ENCODE measurements at regions not wholly inside any gene's neighbourhood (a gene's known extent, or its start where the extent isn't known, plus 50 kb on each side); places are given as distances from the start of the nearest gene placed in this dataset.

DNA sequence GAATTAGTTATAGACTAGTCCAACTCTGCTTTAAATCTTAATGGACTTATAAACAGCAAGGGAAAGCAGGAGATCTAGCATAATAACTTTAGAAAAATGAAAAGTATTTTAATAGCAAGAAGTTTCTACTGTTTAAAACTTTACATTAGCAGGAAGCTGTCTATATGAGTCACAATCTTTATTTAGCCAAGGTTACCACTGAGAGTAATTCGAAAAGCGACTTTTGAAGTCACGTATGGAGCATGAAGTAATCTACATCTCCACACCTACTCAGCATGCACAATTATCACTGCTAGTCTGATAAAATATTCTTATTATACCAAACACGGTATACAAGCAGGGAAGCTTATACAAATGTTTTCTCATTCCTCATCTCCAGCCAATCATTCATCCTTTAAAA is 515.4 kb upstream of the SOX11 start:
- DNase-seq (ENCODE audit: low spot score in 2 of 2) = no peak
- TF ChIP-seq POLR2AphosphoS5 (IDR thresholded peaks at IDR 0.05) (no peak), POLR2A (IDR thresholded peaks at IDR 0.05) (no peak)
- TF ChIP-seq, protein P1, sequence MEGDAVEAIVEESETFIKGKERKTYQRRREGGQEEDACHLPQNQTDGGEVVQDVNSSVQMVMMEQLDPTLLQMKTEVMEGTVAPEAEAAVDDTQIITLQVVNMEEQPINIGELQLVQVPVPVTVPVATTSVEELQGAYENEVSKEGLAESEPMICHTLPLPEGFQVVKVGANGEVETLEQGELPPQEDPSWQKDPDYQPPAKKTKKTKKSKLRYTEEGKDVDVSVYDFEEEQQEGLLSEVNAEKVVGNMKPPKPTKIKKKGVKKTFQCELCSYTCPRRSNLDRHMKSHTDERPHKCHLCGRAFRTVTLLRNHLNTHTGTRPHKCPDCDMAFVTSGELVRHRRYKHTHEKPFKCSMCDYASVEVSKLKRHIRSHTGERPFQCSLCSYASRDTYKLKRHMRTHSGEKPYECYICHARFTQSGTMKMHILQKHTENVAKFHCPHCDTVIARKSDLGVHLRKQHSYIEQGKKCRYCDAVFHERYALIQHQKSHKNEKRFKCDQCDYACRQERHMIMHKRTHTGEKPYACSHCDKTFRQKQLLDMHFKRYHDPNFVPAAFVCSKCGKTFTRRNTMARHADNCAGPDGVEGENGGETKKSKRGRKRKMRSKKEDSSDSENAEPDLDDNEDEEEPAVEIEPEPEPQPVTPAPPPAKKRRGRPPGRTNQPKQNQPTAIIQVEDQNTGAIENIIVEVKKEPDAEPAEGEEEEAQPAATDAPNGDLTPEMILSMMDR (IDR thresholded peaks at IDR 0.05) = no peak
- no peaks in the 10 kb centered on the region for H3K27me3 ChIP-seq
- no peaks in the 10 kb centered on the region for H3K4me1 ChIP-seq
- intact Hi-C loops (cut with DNase I; ENCODE audit: low total_unique reads) = no loop called here
- H3K9me3 ChIP-seq = no peaks in the 10 kb centered on the region
- H3K4me3 ChIP-seq = no peak overlapping the region
- no peak overlapping the region for H3K27ac ChIP-seq
- H3K36me3 ChIP-seq = no peaks in the 10 kb centered on the region

DNA sequence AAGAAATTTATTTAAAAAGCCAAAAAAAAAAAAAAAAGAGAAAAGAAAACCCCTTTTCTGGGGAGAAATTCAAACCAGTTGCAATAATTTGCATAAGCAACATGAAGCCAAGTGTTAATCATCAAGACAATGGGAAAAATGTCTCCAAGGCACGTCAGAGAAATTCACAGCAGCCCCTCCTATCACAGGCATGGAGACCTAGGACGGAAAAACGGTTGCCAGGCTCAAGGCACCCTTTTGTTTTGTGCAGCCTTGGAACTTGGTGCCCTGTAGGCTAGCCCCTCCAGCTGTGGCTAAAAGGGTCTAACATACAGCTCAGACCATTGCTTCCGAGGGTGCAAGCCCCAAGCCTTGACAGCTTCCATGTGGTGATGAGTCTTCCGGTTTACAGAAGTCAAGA is 509.2 kb upstream of the SOX11 start:
- intact Hi-C loops (cut with DNase I; ENCODE audit: low total_unique reads) = no loop called here

DNA sequence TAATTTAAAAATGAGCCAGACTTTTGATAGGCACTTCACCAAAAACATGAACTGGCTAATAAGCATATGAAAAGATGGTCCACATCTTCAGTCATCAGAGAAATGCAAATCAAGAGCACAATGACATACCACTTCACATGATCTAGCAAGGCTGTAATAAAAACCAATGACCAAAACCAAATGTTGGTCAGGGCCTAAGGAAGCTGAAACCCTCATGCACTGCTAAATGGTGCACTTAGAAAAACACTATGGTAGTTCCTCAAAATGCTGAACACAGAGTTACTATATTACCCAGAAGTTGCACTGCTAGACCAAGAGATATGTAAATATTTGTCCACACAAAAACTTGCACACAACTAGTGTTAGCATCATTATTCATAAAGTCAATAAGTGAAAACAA is 504.9 kb upstream of the SOX11 start:
- H3K27ac ChIP-seq = no peak overlapping the region
- H3K27me3 ChIP-seq = no peaks in the 10 kb centered on the region
- no peaks in the 10 kb centered on the region for H3K36me3 ChIP-seq
- no peak overlapping the region for H3K4me3 ChIP-seq
- no peaks in the 10 kb centered on the region for H3K9me3 ChIP-seq
- no peak for TF ChIP-seq POLR2AphosphoS5 (IDR thresholded peaks at IDR 0.05)
- TF ChIP-seq POLR2A (IDR thresholded peaks at IDR 0.05) = no peak
- TF ChIP-seq, protein P1 (IDR thresholded peaks at IDR 0.05) = no peak
- H3K4me1 ChIP-seq = no peaks in the 10 kb centered on the region
- no peak for DNase-seq (ENCODE audit: low spot score in 2 of 2)
- intact Hi-C loops (cut with DNase I; ENCODE audit: low total_unique reads) = no loop called here

More for the DNA sequence above, 509.2 kb upstream of the SOX11 start:
- Histone ChIP-seq H3K9me3 (no peaks in the 10 kb centered on the region), H3K4me1 (no peaks in the 10 kb centered on the region), H3K27me3 (no peaks in the 10 kb centered on the region), H3K4me3 (no peak overlapping the region), H3K36me3 (no peaks in the 10 kb centered on the region), H3K27ac (no peak overlapping the region)
- TF ChIP-seq POLR2A (IDR thresholded peaks at IDR 0.05) (no peak), POLR2AphosphoS5 (IDR thresholded peaks at IDR 0.05) (no peak)
- TF ChIP-seq, protein P1 (IDR thresholded peaks at IDR 0.05) = no peak
- no peak for DNase-seq (ENCODE audit: low spot score in 2 of 2)

DNA sequence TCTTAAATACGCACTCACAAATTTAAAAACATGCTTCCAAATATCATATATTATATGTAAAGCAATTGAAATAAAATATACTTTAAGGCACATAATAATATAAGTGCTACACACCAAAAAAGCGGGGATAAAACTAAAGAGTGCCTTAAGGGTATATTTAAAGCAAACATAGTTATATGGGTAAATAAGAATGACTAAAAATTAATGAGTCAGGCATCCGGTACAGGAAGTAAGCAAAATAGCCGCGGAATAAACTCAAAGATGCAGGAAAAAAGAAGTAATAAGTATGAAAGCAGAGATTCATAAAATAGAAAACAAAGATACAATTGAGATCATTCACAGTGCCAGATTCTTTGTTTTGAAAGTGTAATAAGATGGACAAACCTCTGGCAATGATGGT is 503.5 kb upstream of the SOX11 start:
- Histone ChIP-seq H3K4me3 (no peak overlapping the region), H3K4me1 (no peaks in the 10 kb centered on the region), H3K27me3 (no peaks in the 10 kb centered on the region), H3K36me3 (no peaks in the 10 kb centered on the region), H3K9me3 (no peaks in the 10 kb centered on the region), H3K27ac (no peak overlapping the region)
- no peak for DNase-seq (ENCODE audit: low spot score in 2 of 2)
- intact Hi-C loops (cut with DNase I; ENCODE audit: low total_unique reads) = no loop called here
- TF ChIP-seq POLR2A (IDR thresholded peaks at IDR 0.05) (no peak), POLR2AphosphoS5 (IDR thresholded peaks at IDR 0.05) (no peak)
- TF ChIP-seq, protein P1 (IDR thresholded peaks at IDR 0.05) = no peak

DNA sequence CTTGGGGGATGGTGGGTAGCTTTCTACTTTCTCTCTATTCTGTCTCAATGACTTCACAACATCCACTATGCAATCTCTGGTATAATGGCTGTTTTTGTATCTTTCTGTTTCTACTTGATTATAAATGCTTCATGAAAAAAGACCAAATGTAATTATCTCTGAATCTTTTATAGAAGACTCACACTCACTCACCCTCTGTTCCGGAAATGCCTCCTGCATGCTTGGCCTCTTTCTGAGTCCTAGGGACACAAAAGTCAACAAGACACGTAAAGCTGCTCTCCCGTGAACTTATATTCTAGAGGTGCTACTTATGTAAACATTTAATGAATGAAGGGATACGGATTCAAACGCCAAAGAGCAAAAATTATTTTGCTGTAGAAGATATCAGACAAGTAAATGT is 502.2 kb upstream of the SOX11 start:
- no peak overlapping the region for H3K27ac ChIP-seq

More for the DNA sequence above, 502.2 kb upstream of the SOX11 start:
- DNase-seq (ENCODE audit: low spot score in 2 of 2) = no peak
- no peaks in the 10 kb centered on the region for H3K36me3 ChIP-seq
- H3K4me3 ChIP-seq = no peak overlapping the region
- intact Hi-C loops (cut with DNase I; ENCODE audit: low total_unique reads) = no loop called here
- no peaks in the 10 kb centered on the region for H3K4me1 ChIP-seq
- no peaks in the 10 kb centered on the region for H3K9me3 ChIP-seq
- no peaks in the 10 kb centered on the region for H3K27me3 ChIP-seq
- TF ChIP-seq, protein P1 (IDR thresholded peaks at IDR 0.05) = no peak
- TF ChIP-seq POLR2AphosphoS5 (IDR thresholded peaks at IDR 0.05) (no peak), POLR2A (IDR thresholded peaks at IDR 0.05) (no peak)

All from breast epithelium (tissue), 4 donors.